DMS153 treated with DMSO at 0.1 percent for 48 hours (cell line): ENCODE measurements at regions not wholly inside any gene's neighbourhood (a gene's known extent, or its start where the extent isn't known, plus 50 kb on each side); places are given as distances from the start of the nearest gene placed in this dataset.

Experiments
- DNase-seq: peaks from one replicate; lab custom pipeline; 2025; ENCODE audit not compliant: unreplicated experiment; lab: John Stamatoyannopoulos, UW

DNA sequence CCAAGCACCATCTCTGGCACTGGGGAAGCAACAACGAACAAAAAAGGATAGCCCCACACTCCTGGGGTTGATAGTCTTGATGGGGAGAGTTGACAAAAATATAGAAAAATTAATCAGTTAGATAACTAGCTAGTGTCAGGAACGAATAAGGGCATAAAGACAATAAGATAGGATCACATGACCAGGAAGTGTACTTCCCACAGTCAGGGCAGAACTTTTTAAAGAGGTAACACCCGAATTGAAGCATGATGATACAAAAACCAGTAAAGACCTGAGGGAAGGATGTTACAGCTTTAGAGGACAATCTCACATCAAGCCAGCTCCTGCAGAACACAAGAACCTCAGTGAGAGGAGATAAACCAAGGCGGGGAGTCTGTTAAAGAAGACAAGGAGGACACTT is 295.4 kb upstream of the CRIM1 start:
- no peak for DNase-seq

DNA sequence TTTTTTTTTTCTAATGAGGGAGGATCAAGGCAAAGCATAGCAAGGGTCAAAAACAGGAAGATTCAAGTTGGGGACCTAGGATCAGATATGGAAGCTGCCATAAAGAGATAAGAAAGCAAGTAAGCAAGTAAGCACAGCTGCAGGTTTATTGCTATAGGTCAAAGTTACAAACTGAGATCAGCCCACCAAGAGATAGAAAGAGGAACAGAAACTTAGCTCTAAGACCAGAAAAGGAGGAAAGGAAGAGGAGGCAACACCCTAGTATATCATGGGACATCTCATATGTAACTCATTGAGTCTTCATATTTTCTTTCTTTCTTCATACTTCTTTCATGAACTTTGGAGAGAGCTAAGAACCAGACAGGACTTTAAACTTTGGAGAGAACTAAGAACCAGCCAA is 295.9 kb upstream of the CRIM1 start:
- DNase-seq, result no peak

DNA sequence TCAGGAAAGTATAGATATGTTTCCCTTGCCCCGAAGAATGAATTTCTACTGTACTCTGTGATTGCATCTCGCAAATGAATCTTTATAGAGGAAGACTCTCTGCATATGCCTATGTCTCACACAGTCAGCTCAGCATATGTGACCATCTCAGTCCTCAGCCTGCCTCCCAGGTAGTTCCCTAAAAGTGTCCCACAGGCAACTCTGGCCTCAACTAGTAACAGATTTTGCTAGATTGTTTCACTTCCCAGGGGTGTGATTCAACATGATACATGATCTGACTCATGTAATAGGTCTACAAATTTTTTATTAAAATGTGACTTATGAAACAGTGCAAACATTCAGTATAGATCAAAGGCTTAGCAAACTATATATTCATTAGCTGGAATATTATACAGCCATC is 296.6 kb upstream of the CRIM1 start:
- no peak for DNase-seq

DNA sequence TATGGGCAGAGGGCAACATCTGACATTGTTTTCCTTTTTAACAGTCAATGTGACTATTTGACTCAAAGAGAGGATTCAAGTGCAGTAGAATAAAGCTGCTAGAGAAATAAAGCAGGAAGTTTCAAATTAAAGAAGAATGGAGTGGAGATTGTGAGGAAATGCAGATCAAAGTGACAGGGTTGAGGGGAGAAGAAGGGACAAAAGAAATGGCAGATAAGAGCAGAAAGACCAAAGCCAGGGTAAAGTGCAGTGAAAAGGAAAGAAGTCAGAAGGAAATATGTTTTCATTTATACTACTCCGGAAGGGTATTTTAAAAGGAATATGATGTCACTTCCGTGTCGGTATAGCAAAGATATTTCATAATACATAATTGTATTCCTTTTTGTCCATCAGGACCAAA is 297.5 kb upstream of the CRIM1 start:
- DNase-seq, result no peak

DNA sequence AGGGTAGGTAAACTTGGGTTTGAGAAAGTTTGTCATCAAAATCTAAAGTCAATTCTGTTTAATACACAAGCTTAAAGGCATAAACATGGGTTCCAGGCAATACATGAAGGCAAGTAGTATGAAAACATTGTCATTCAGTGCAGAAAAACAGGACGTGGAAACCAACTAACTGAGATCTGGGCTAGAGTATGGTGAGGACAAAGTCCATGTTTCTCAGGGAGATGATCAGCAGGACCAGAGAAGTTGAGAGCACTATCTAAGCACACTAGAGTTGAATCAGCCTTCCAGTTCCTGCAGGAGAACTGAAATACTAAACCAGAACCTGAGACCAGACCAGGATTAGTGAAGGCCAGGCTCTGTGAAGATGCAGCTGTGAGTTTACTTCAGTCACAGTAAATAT is 302.8 kb upstream of the CRIM1 start:
- DNase-seq, result no peak

DNA sequence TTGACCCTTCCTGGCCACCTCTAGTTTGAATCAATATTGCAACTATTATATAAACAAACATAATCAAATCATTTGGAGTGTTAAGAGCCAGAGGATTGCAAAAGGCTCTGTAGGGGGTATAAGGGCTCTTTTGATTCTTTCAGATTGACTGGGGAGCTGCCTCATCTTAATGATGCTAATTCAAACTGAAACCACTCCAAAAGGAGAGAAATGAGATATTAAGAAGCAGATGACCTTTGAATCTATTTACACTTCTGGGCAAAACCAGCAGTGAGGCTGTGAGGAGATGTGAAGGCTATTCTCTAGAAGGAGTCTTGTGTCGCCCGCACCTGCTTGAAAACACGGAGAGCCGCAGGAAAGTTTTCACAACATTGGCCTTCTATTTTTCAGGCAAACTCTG is 311.2 kb upstream of the CRIM1 start:
- no peak for DNase-seq

DNA sequence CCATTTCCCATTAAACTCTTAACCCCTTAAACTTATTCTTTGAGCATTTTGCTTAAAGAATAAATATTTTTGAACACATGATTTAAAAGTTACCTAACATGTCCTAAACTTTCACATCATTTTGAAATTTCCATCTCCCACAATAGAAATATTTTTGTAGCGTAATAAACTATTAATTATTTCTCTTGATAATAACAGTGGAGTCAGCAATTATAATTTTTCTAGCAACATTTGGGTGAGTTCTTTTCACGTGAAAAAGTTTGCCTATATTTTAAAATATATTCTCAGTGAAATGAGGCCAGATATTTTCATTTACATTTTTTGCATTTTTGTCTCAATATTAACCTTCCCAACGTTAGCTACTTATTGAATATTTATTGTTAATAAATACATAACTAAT is 320.4 kb upstream of the CRIM1 start:
- DNase-seq, result no peak

DNA sequence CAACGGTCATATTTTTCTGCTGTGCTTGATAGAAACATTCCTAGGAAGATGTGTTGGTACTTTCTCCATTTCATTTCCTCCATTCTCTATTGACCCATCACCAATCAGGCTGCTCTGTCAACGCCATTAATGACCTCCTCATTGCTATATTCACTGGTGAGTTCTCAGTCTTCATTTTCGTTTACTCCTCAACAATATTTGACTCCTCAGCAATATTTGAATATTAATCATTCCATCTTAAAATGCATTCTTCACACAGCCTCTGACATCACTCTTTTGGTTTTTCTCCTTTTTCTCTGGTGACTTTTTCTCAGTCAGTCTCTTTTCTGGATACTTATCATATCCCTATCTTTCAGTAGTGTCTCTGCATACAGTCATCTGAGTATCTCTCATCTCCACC is 323.5 kb upstream of the CRIM1 start:
- DNase-seq, result no peak

DNA sequence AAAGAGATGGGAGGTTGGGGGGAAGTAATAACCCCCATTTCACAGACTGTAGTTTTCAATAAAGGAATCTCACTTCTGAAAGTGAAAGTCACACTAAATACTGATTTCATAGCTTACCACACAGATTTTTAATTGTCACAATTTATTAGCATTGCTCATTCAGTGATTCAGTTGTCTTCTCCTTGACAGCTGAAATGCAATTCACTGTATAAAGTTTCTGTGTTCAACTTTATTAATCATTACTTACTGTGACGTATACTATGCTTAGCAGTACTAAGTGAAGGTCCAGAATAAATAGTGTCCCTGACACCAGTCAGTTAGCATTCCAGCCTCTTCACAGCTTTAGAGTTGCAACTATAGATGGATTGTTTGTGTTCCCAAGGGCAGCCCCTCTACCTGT is 324.1 kb upstream of the CRIM1 start:
- DNase-seq, result no peak

DNA sequence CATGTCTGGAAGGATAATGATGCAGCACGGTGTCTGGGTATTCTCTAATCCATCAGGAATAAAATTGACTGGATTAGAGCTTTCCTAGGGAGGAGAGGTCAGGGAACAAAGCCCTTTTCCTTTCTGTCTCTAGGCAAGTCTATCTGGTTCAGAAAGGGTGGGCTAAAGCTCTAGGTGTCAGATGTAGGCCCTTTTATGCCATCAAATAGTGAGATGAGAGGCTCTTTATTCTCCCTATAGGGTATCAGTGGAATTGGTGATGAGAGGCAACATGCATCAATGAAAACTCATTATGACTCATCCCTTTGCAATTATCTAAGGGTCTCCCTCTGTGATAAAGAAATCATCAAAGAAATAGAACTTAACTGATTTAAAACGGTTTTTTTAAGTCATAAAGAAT is 328.0 kb upstream of the CRIM1 start:
- DNase-seq, result no peak

DNA sequence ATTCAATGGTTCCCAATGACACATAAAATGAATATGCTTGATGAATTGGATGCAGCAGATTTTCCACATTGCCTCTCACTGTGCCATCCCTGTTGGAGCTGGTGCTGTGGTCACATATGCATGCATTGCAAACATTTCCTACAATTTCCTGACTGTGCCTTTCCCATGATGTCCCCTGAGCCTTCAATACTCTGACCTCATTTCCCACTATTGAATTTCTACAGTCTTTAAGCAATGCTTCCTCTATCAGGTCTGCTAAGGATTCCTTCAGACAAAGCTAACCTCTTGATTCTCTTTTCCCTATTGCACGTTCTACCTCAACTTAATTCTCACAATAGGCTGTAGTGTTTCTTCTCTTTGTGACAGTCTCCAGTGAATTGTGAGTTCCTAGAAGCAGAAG is 342.5 kb upstream of the CRIM1 start:
- DNase-seq, result no peak

DNA sequence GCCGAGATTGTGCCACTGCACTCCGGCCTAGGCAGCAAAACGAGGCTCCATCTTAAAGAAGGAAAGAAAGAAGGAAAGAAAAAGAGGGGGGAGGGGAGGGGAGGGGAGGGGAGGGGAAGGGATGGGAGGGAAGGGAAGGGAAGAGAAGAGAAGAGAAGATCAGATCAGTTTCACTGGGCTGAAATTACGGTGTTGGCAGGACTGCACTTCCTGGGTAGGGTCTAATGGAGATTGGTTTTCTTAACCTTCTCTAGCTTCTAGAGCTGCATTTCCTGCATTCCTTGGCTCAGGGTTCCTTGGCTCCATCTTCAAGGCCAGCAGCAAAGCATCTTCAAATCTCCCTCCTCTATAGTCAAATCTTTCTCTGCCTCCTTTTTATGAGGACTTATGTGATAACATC is 349.1 kb upstream of the CRIM1 start:
- no peak for DNase-seq

DNA sequence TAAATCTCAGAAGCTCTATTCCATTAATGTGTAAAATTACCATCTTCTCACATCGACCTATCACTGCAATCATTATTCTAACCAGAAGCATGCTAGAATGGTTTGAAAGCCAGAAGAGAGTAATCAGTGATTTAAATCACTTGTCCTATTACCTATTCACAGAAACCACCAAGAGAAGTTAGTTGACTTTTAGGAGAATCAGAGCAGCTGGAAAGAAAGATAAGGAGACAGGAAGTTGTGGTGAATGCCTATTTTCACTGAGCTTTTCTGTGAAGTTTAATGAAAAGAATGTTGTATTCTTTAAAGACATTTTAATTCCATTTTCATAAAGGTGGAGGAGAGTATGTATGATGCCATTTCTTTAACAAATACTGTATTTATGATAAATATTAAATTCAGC is 352.6 kb upstream of the CRIM1 start:
- no peak for DNase-seq

DNA sequence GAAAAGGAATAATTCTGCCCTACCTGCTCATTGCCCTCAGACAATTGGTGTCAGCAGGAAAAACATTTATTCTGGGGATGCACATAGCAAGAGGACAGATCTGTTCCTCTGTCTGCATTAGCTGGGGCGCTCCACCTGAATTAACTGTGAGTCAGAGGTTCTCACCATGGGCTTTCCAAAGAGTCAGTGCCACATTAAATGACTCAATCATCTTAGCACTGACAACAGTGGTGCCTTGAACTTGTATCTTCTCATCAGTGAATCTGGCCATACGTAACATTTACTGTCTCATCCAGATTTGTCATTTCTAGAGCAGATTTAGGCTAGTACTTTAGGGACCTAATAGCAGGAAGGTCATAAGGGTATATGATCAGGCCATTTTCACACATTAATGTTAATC is 358.1 kb upstream of the CRIM1 start:
- no peak for DNase-seq

DNA sequence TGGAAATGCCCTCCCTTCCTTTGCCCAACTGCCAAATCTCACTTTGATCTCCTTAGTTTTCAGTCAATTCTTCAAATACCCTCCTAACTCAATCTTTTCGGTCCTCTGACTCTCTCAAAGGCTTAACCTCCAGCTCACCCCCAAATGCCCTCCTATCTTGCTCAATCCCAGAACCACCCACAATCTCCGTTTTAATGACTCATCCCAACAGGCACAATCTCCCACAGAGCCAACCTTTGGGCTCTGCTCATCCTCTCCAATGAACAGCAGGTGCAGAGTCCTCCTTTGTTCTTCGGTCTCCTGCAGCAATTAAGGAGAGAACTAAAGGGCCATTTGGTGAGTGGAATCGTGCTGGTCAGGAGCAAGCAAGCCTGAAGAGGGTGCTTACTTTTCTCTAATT is 366.1 kb upstream of the CRIM1 start:
- DNase-seq, result no peak

DNA sequence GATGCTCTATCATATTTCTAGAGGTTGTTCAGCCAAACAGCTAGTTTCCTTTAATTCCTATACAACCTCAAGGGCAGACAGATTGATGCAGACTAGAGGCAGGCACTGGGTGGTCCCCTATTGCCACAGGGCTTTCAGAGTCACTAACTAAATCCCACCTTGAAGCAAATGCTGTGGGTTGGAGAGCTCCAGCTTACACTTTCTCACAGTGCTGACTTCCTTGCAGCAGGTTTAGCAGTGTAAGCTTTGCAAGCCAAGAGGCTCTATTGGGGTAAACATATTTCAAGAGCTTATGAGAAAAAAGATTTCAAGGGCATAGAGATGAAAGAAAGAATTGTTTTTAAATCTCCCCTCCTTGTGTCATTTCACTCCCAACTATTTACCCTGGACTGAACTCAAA is 366.5 kb upstream of the CRIM1 start:
- no peak for DNase-seq

DNA sequence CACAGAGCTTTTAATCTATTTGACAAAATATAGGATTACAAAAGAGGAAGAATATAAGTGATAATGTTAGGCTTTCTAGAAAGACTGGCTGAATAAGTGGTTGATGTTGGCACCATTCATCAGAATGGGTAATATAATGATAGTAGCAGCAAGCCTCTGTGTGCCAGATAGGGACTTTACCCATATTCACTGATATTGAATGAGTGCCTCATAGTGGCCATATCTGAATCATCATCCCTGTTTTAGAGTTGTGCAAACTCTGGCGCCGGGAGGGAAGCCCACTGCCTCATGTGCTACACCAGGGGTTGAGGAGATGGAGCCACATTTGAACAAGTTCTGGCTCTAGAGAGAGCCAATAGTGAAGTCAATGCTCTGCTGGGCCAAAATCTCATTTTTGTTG is 368.7 kb upstream of the CRIM1 start:
- no peak for DNase-seq

DNA sequence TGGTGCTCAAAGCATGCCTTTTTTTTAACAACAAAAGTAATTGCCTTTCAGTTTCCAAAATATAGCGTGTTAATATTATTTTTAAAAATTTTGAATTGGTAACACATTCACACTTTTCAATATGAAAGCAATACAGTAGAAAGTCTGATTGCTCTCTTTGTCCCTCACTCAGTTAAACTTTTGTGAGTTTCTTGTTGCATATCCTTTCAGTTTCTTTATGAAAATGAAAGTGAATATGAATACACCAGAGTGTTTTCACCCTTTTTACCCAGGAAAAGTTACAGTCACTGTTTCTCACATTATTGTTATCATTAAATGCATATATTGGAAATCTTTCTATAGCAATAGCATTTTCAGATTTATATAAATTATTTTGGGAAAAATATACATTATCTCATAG is 377.4 kb upstream of the CRIM1 start:
- DNase-seq, result no peak

DNA sequence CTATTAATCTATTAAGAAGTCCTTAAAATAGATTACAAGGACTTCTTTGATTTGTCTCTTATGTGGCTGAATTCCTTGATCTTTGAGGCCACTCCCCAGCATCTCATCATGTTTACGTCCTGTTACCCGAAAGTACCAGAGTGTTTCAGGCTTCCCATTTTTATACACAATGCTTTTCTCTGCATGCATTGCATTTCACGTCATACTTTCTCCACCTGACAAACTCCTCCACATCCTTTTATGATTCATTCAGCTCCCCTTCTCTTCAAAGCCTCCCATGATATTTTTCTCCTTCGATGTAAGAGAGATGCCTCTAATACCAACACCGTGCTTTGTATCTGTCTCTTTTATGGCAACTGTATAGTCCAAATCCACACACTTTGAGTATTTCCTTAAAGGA is 379.0 kb upstream of the CRIM1 start:
- no peak for DNase-seq

DNA sequence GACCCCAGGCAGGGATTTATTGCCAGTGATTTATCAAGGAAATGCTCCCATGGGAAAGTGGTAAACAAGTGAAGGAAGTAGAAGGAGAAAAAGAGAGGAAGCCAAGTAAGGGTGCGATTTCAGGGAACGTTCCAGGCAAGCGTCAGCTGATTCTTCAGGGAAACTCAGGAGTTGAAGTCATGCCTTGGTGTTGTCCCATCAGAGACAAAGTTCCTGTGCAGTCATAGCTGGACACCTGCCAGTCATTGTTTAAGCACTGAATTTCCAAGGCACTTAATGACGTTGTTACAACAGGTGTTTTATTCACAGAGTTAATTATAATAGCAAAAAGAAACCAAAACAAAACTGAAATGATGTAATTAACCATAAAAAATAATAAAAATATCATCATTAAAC is 381.8 kb upstream of the CRIM1 start:
- DNase-seq, result no peak

DNA sequence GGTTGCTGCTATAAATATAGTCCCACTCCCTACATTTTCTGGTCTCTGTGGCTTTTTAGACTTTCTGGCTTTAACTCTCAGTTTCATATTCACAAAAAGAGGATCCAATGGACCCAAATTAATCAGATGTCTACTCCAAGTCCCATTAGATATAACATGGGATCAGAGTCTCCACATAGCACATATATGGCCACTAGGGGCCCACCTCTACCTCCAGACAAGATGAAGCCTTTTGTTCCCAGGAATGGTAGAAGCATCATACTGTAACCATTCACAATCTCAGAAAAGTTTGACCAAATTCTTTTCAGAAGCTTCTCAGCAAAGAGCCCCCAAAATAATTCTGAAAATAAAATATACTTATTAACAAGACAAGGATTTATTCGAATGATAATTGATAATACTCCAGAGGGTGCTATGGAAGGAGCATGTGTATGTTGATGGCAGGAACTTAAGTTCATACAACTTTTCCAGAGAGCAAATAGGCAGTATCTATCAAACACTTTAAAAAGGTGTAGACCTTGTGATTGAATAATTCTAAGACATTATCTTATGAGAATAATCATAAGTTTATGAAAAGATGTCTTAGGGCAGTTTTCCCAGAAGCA is 382.3 kb upstream of the CRIM1 start:
- DNase-seq, result no peak

DNA sequence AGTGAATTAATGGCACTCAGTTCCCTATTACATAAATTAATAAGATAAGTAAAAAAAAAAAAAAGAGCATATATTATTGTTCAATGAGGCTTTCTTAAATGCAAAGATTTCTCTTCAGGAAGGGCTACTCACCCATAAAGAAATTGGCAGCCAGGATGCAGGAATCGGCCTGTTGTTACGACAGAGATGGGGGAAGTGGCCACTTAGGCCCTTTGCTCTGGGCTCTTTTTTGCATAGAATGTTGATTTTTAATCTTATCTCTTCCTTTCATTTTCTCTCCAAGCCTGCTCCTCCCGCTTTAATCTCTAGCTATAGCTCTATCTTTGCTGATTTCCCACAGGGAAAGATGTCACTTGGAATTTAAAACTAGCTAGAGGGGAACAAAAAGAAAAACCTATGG is 391.8 kb upstream of the CRIM1 start:
- DNase-seq, result no peak

DNA sequence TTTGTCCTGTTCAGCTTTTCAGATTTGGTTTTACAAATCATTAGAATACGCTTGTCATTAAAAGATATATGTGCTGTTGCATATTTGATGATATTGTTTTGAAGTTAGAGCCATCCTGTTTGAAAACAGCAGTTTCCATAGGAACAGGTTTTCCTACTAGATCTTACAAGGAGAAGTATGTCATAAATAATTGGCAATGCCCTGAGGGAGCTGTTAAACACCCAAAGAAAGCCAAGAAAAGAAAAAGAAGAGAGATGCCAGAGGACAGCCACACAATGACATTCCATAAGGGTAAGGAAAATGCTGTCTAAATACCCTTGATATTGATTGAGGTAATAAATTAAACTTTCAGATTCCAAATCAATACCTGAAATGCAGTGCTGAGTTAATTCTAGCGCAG is 392.2 kb upstream of the CRIM1 start:
- DNase-seq, result no peak

DNA sequence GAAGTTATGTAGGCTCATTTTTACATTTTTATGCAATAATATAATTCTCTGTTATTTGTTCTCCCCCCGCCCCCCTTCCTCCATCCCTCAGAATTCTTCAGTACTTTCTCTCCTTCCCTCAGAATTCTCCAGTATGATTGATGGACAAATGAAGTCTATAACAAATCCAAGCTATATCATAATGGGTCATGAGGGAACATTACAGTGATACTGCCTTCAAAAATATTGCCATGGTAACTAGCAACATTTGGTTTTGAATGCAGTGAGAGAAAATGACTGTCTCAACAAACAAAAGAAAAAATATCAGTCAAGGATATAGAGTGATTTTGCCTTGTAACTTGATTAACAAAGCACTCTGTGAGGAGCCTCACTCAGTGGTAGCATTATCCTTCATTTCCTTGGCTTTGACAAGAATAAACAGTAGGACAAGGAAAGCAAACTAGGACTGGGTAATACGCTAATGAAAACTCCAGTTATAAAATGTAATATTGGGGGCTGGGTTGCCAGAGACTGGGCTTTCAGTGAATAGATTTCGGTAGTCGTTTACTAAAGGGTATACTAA is 392.9 kb upstream of the CRIM1 start:
- DNase-seq, result no peak
